NCI-H1417 treated with DMSO at 0.1 percent for 48 hours (cell line): ENCODE measurements at regions not wholly inside any gene's neighbourhood (a gene's known extent, or its start where the extent isn't known, plus 50 kb on each side); places are given as distances from the start of the nearest gene placed in this dataset.

Experiments used
- DNase-seq: peaks from one replicate; lab custom pipeline; 2025; lab: John Stamatoyannopoulos, UW

DNA sequence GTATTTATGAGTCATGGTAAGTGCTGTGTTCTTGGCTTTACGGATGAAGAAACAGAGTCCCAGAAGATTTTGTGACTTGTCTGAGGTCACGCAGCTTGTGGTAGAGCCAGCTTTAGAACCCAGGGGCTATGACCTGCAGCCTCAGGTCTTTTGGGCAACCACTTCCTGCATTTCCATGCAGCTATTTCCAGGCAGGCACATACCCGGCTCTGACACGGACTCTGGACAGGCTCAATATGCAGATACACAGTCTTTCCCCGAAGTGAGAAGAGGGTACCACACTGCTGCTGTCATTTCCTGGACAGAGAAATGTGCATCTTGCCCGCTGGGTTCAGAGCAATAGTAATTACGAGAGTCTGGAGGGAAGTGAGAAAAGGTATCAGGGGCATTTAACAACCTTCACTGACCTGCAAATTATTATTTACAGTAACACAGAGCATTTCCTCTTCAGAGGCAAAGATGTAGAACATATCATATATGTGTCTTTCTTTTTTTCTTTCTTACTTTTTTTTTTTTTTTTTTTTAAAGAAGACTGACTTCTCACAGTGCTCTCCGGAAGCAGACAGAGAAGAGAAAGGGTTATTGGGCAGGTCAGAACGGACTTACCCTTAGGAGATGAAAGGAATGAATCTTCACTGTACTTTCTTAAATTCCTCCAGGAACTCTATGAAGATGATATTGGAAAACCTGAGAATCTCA, 185.1 kb downstream of the CLIC5 start:
- DNase-seq = no peak

DNA sequence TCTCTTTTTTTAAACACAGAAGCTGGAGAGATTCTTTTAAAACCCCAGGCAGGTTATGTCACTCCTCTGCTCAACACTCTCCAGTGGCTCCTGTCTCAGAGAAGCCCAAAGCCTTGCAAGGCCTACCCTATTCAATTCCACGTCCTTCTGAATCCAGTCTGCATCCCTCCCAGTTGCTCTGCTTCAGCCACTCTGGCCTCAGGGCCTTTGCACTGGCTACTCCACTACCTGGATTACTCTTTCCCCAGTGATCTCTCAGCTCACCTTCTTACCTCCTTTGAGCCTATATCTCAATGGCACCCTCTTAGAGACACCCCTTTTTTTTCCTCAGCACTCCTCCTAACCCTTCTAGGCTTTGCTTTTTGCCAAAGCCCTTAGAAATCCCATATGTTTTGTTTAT, 185.8 kb downstream of the CLIC5 start:
- DNase-seq = no peak

DNA sequence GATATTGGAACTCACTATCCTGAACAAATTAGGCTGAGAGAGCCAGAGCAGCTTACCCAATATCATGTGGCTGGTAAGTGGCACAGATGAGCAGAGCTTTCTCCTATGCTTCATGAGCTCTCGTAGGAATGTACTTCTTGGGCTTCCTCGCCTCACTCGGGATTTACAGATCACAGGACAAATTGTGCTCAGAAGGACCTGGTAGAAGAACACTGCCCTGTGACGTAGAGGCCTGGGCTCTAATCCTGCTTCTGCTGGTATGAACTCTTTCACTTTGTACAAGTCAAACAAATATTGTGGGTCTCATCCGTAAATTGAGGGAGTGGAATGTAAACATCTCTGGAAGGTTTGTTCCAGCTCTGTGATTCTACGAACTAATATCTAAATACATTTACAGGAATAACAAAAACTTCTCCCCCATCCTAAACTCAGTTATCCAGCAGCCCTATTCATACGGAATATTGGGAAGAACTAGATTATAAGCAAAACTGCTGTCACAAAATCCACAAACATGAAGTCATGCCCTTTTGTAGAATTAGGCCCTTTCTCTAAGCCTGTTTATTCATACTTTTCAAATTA, 187.6 kb downstream of the CLIC5 start:
- DNase-seq = no peak

DNA sequence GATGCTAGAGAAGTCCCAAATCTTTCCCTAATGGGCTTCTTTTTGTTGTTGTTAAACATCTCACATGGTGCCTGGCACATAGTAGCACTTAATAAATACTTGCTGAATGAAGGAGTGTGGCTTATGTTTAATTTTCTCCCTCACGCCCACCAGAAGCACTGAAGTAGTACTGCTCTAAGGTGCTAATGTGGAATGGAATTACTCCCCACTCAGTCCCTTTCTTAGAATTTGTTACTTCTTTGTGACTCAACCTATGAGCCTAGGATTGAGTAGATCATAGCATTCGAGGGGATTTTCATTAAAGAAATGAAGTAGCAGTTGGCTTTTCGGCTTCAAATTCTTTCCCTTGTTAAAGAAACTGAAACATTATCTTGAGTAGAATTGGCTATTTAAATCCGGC, 192.8 kb downstream of the CLIC5 start:
- no peak for DNase-seq

DNA sequence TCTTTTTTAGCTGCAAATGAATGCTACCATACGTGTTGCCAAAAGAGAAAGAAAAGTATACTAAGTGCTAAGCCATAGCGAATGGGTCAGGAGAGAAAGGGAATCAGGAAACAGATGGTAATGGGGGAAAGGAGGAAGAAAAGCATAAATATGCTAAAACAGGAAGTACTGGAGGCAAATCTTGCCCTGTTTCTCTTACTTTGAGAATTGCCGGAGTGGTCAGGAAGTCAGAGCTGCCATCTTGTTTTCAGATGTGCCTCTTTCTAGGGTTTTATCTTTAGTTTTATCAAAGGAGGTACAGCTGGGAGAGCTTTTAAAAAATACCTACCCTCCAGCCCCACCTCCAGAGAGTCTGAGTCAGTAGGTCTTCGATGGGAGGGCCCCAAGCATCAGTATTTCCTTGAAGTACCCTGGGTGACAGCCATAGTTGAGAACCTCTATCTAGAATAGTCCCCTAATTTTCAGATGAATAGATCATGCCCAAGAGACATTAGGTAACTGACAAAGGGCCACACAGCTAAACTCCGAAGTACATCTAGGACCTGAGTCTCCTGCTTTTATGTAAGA, 193.3 kb downstream of the CLIC5 start:
- no peak for DNase-seq

GRCh38 chr6:45818655-45819054, 197.0 kb downstream of the CLIC5 start:
- no peak for DNase-seq

DNA sequence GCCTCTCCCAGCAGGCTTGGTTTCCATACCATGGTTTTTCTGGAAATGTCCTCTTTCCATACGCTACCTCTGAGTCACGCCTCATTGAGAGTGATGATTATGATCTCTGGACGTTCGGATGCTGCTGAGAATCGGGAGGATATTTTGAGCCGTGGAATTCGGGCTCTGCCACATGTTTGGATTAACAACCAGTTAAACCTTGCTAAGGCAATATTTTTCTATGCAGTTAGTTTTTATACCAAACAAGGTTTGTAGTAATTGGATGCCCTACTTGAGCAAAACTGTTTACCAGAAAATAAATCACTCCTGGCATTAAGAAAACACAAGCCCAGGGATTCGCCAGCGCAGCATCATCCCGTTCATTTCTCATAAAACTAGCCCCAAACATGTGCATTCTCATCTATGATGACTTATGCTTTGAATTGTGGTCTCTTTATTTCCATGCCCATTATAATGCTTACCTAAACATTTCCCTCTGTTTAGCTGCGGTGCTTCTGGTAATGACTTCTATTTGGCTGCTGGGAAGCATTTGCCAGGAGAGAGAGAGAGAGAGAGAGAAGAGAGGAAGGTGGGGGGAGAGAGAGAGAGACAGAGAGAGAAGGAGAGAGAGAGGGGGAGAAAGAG, 198.9 kb downstream of the CLIC5 start:
- no peak for DNase-seq

DNA sequence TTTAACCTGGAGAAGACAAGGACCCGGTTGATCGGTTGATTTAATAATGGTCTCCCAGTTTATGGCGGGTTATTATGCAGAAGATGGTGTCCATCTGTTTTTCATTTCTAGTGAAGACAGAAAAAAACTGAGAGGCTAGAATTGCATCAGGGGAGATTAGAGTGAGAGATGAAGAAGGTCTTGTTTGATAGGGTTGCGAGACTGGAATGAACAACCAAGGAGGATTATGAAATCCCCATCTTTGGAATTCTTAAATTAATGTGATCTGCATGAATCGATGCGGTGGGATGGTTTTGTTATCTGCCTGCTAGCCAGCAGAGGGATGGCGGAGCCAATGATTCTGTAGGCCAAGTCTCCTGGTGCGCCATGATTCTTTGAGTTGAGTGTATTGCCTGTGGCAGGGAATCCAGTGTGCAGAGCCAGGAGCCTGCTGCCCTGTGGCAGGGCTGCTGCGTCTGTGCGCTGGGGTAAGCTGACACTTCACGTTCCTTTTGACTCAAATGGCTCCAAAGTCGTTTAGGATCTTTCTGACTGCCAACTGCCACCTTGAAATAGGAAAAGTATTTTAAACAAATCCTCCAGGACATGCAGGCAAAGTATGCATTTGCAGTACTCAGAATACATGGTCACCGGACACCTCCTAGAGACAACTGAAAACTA, 200.1 kb downstream of the CLIC5 start:
- DNase-seq = no peak

DNA sequence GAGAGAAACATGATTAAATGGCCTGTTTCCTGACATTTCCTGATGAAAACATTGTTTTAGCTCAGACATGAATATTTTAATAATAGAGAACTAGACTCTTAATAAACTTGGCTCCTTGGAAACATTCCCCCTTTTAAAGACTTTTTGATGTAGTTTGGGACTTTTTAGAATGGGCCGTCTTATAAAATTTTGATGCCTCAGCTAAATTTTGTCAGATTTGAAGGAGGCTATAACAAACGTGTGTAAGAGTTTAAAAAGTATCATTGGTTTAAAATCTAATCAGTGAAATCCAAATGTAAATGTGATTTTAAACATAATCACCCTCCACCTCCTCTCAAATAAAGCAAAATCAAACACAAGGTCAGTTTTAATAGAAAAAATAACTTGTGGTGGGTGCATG, 200.9 kb downstream of the CLIC5 start:
- no peak for DNase-seq

- no peak for DNase-seq
Measured at GRCh38 chr6:45813943-45814342, 201.7 kb downstream of the CLIC5 start.

GRCh38 chr6:45812922-45813321, 202.7 kb downstream of the CLIC5 start:
- no peak for DNase-seq

GRCh38 chr6:45808917-45809316, 206.7 kb downstream of the CLIC5 start:
- no peak for DNase-seq

GRCh38 chr6:45808042-45808645, 207.5 kb downstream of the CLIC5 start:
- no peak for DNase-seq

DNA sequence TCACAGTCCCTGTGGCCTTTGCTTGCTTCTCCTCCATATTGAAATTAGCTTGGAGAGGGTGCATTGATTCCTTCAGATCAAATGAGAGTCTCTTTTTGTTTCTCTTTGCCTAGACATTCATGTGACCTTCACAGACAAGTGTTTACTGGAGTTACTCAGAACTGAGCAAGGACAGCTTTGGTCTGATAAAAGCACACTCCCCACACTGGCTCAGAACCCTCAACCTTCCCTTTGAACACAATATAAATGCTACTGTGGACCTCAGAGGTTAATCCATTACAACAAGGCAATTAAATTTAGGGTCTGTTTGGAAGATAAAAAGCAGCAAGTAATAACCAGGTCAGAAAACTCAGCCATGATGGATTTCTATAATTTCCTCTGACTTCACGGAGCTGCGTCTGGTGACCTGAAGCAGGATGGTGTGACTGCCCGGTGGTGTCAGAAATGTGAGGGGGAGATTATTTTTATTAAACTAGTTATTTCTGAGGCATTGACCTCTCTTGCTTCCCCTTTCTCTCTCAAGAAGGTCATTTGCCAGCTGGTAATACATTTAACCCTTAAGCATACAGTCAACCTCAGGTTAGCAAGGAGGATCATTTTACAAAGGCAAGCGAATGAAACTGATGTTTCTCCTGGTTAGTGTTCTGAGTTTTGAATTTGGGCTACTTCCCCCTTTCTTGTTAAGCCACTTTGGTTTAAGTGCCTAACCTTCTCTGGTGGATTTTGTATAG, 208.2 kb downstream of the CLIC5 start:
- no peak for DNase-seq

GRCh38 chr6:45806172-45806571, 209.5 kb downstream of the CLIC5 start:
- no peak for DNase-seq

GRCh38 chr6:45803071-45803470, 212.6 kb downstream of the CLIC5 start:
- no peak for DNase-seq

- DNase-seq = no peak
Measured at GRCh38 chr6:45801471-45802289, 214.0 kb downstream of the CLIC5 start.

DNA sequence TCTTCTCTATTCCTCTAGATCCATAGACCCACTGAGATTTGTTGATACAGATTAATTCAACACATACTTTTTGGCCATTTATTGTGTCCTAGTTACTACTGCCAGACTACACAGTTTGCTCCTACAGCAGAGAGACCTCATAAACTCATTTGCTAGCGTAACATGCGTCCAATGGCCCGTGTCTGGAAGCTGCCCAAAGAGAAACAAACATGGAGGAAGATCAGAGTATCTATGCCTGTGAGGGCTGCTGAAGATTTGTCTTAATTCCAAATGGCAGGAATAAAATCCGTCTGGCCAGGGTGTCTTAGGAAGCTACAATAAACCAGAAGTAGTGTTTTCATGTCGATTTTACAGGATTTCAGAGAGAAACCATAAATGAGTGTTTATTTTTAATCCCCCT, 214.7 kb downstream of the CLIC5 start:
- no peak for DNase-seq

DNA sequence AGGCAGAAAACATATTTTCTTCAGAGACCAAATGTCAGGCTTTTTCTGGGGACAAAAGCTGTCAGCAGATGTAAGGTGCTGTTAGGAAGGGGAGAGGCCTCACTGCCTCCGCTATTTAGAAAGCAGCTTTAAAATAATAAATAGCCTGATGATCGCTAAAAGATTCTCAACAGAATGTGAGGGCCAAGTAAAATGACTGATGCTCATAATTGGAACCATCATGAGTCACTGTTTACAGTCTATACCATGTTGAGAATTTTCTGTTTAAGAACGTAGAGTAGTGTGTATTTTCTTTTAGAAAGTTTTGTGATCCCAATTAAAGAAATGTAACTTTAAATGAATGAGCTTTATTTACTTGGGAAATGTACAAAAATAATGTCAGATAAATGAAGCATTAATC, 220.0 kb downstream of the CLIC5 start:
- no peak for DNase-seq

DNA sequence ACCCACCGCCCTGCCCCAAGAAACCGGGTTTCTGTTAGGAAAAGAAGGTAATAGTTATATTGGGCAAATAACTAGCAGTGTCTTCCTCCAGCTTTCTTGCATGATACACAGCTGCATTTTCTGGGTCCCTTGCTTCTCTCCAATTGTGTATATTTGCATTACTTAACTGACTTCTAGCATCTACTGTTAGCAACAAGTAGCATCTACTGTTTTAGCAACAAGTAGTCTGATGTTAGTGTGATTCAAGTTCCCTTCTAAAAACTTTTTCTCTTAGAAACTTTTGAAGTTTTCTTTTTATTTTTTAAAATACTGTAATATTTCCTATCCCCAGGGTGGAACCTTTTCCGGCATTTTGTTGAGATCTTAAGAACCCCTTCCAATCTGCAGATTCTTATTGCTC, 221.2 kb downstream of the CLIC5 start:
- no peak for DNase-seq
